Panc1 (cell line): ENCODE measurements at regions not wholly inside any gene's neighbourhood (a gene's known extent, or its start where the extent isn't known, plus 50 kb on each side); places are given as distances from the start of the nearest gene placed in this dataset.

Experiments used
- ATAC-seq: fragments of 200-7000 bp; cut with Tn5 transposase; 2 replicates; pipeline ENCODE4 v1.9.1; 2020; ENCODE audit warnings: mild to moderate bottlenecking, moderate library complexity
- BruUV-seq: library from RNA; stranded (reverse); fragments of 400-500 nt; replicated peaks from 2 replicates; lab custom pipeline; 2021; lab: Mats Ljungman, UMichigan
- CTCF ChIA-PET: fragments of 300-600 bp; sonication (Branson Sonifier 250); formaldehyde crosslinking; loops from one replicate; lab custom pipeline; 2022; ENCODE audit warnings: antibody characterized with exemption; lab: Charles Lee
- POLR2A ChIA-PET: fragments of 300-600 bp; sonication (Branson Sonifier 250); formaldehyde crosslinking; loops from one replicate; lab custom pipeline; 2022; ENCODE audit warnings: antibody characterized with exemption; lab: Charles Lee
- DNase-seq: peaks from one replicate; pipeline ENCODE4 v3.0.0-alpha.2; 2010; ENCODE audit warnings: low read depth, low spot score
- H3K27ac ChIP-seq: 2 replicates; pipeline ENCODE4 v1.5.1; 2011; ENCODE audit warnings: mild to moderate bottlenecking, low read length, inconsistent platforms
- H3K27me3 ChIP-seq: fragments of 200-500 bp; sonication (Bioruptor generic); 2 replicates; pipeline ENCODE4 v1.6.0; 2014; ENCODE audit warnings: low read length, inconsistent platforms; ENCODE audit not compliant: control insufficient read depth, insufficient read depth
- H3K36me3 ChIP-seq: fragments of 200-500 bp; sonication (Bioruptor generic); 2 replicates; pipeline ENCODE4 v1.5.1; 2014; ENCODE audit warnings: inconsistent platforms, mild to moderate bottlenecking, low read length, moderate library complexity; ENCODE audit not compliant: control insufficient read depth, insufficient read depth
- H3K4me1 ChIP-seq: 2 replicates; pipeline ENCODE4 v1.5.1; 2011; ENCODE audit warnings: inconsistent platforms, mild to moderate bottlenecking, low read length, moderate library complexity; ENCODE audit not compliant: control insufficient read depth, insufficient read depth
- H3K4me3 ChIP-seq, 2 experiments: 2 replicates each; pipeline ENCODE4 v1.5.1; 2011 to 2012; ENCODE audit warnings: low read depth in 2 of 2, low read length in 2 of 2, mild to moderate bottlenecking in 2 of 2, inconsistent platforms in 1 of 2, moderate library complexity in 1 of 2
- H3K9me3 ChIP-seq: fragments of 200-500 bp; sonication (Bioruptor generic); 2 replicates; pipeline ENCODE4 v1.5.1; 2014; ENCODE audit warnings: low read depth, mild to moderate bottlenecking, inconsistent platforms, low read length, moderate library complexity; ENCODE audit not compliant: control insufficient read depth, insufficient read depth
- POLR2AphosphoS5 ChIP-seq: IDR thresholded peaks from 2 replicates; pipeline ENCODE4 v1.6.1; 2012; ENCODE audit warnings: mild to moderate bottlenecking, low read depth, low read length, moderate library complexity
- REST ChIP-seq, 2 experiments: IDR thresholded peaks; 2 replicates each; pipeline ENCODE4 v1.6.1; 2011 to 2012; ENCODE audit warnings: low read depth in 2 of 2, control low read depth in 1 of 2, low read length in 1 of 2, mild to moderate bottlenecking in 1 of 2, moderate library complexity in 1 of 2; ENCODE audit not compliant: insufficient read depth in 1 of 2
- SIN3A ChIP-seq: IDR thresholded peaks from 2 replicates; pipeline ENCODE4 v1.6.1; 2012; ENCODE audit warnings: low read depth, mild to moderate bottlenecking, low read length, moderate library complexity, borderline replicate concordance; ENCODE audit not compliant: insufficient read depth
- TCF7L2 ChIP-seq: IDR thresholded peaks from 2 replicates; pipeline ENCODE4 v1.6.1; 2011; ENCODE audit warnings: mild to moderate bottlenecking, low read depth, low read length, inconsistent platforms
- in situ Hi-C: cut with HindIII; loops from 2 replicates; pipeline ENCODE4 v1.10.0; 2016; ENCODE audit warnings: low sequenced_read_pairs, low pct_unique_long_range_greater_than_20kb
- intact Hi-C: fragments of 100-400 bp; cut with micrococcal nuclease; formaldehyde crosslinking; loops from one replicate; pipeline ENCODE4 v1.10.0; 2022; ENCODE audit not compliant: unreplicated experiment
- TF ChIP-seq, protein P1 (sequence below): fragments of 450-650 bp; IDR thresholded peaks from 2 replicates; pipeline ENCODE4 v1.5.1; 2017; ENCODE audit warnings: mild to moderate bottlenecking

DNA sequence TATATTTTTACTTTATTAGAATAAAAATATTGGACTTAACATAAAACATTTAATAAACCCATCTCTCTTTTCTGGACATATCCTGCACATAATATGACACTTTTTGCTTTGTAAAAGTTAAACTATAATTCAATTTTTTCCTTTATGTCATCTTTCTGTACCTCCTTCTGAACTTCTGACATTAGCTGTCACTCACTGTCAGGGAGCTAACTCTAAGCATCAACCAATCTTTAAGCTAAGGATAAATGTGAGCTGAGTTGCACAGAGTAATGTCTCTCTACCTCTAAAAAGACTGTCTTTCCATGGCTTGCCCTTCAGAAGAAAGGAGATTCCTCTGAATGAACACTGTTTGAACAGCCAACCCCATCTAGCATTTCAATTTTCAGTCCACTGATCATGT lies 948.6 kb upstream of the CHAC2 start:
- ATAC-seq (no peak), DNase-seq (no peak)
- Histone ChIP-seq H3K27ac (no peak overlapping the region), H3K4me1 (no peaks in the 10 kb centered on the region), H3K9me3 (no peaks in the 10 kb centered on the region), H3K4me3 (no peak overlapping the region), H3K27me3 (no peaks in the 10 kb centered on the region), H3K36me3 (no peaks in the 10 kb centered on the region)
- intact Hi-C loops (no loop called here), in situ Hi-C loops (no loop called here)
- ChIA-PET POLR2A (no interaction called here), CTCF (no interaction called here)
- TF ChIP-seq POLR2AphosphoS5, result no peak
- TF ChIP-seq, protein P1, sequence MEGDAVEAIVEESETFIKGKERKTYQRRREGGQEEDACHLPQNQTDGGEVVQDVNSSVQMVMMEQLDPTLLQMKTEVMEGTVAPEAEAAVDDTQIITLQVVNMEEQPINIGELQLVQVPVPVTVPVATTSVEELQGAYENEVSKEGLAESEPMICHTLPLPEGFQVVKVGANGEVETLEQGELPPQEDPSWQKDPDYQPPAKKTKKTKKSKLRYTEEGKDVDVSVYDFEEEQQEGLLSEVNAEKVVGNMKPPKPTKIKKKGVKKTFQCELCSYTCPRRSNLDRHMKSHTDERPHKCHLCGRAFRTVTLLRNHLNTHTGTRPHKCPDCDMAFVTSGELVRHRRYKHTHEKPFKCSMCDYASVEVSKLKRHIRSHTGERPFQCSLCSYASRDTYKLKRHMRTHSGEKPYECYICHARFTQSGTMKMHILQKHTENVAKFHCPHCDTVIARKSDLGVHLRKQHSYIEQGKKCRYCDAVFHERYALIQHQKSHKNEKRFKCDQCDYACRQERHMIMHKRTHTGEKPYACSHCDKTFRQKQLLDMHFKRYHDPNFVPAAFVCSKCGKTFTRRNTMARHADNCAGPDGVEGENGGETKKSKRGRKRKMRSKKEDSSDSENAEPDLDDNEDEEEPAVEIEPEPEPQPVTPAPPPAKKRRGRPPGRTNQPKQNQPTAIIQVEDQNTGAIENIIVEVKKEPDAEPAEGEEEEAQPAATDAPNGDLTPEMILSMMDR, result no peak
- TF ChIP-seq REST (IDR thresholded peaks at IDR 0.05; ENCODE audit: insufficient read depth in 1 of 2, low read depth in 2 of 2, low read length in 1 of 2), result no peak
- TF ChIP-seq SIN3A, result no peak
- no peak for TF ChIP-seq TCF7L2
- no TSS peak for BruUV-seq

GRCh38 chr2:52810460-52810859 lies 957.1 kb upstream of the CHAC2 start:
- BruUV-seq, result no TSS peak
- ChIA-PET POLR2A (no interaction called here), CTCF (no interaction called here)
- Histone ChIP-seq H3K9me3 (no peaks in the 10 kb centered on the region), H3K36me3 (no peaks in the 10 kb centered on the region), H3K27ac (no peak overlapping the region), H3K27me3 (no peaks in the 10 kb centered on the region), H3K4me1 (no peaks in the 10 kb centered on the region), H3K4me3 (no peak overlapping the region)
- TF ChIP-seq SIN3A (no peak), POLR2AphosphoS5 (no peak), REST (IDR thresholded peaks at IDR 0.05; ENCODE audit: insufficient read depth in 1 of 2, low read depth in 2 of 2, low read length in 1 of 2) (no peak)
- TF ChIP-seq, protein P1, result peak; percentile 18; the same call in 1 of the 2 replicates
- intact Hi-C loops, result no loop called here
- DNase-seq (peak; percentile 30), ATAC-seq (no peak)
- in situ Hi-C loops, result no loop called here
